Ecto neural progenitor cell (in vitro differentiated cells): ENCODE measurements at regions not wholly inside any gene's neighbourhood (a gene's known extent, or its start where the extent isn't known, plus 50 kb on each side); places are given as distances from the start of the nearest gene placed in this dataset.

ENCODE experiments used
- DNase-seq: peaks from one replicate; pipeline ENCODE4 v3.0.0-alpha.2; 2018; ENCODE audit warnings: low spot score

DNA sequence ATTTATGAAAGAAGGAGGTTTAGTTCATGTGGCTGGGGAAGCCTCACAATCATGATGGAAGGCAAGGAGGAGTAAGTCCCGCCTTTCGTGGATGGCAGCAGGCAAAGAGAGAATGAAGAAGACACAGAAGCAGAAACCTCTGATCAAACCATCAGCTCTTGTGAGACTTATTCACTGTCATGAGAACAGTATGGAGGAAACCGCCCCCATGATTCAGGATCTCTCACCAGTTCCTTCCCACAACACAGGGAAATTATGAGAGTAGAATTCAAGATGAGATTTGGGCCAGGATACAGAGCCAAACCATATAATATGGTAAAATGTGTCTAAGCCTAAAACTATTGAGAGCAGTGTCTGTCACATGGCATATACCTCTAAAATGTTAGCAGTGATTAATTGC, 503.8 kb upstream of the CCDC179 start:
- no peak for DNase-seq

DNA sequence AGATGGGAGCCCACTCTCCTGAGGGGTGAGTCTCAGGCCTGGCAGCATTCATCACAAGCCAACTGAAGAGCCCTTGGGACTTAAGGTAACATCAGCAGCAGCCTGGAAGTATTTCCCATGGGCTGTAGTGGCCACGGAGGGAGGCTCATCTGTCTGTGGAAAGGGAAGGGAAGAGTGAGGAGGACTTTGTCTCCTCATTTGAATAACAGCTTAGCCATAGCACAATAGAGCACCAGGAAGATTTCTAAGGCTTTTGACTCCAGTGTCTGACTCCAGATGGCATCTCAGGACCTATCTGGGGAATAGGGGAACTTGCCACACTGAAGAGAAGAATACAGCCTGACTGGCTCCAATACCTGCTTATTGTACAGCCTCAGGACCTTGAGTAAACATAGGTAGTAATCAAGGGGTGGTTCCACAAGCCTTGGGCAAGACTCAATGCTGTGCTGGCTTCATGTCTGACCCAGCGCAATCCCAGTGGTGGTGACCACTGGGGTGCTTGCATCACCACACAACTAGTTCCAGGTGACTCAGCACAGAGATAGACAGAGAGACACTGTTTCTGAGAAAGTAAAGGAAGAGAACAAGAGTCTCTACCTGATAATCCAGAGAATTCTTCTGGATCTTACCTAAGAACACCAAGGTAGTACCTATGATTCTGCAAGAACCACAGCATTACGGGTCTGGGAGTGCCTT, 510.5 kb upstream of the CCDC179 start:
- DNase-seq, result no peak

DNA sequence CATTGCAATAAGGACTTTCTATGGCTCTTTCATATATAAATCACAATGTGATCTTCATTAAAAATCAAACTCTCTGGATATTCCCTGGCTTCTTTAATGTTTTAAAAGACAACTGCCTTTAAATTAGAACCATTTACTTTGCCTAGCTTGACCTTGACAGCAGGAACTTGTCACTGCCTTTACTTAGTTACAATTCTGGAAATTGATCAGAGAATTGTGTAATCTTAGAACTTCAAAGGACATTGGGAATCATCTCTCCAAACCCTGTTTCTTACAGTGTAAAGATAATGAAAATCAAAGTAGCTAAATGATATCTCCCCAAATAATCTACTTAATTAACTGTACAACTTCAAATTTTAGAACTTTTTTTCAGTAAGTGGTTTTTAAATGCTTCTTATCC, 517.6 kb upstream of the CCDC179 start:
- no peak for DNase-seq

DNA sequence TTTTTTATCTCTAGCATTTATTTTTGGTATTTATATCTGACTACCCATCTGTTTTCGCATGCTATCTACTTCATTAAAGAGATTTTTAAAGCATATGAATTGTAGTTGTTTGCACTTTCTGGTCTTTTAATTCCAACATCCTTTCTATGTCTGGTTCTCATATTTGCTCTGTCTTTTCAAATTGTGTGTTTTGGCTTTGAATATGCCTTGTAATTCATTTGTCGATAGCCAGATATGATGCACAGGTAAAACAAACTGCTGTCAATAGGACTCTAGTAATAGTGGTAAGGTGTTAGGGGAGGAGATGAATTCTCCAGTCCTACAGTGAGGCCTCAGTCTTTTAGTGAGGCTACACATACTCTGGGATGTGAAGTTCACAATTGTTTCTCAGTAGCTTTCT, 530.8 kb upstream of the CCDC179 start:
- no peak for DNase-seq

DNA sequence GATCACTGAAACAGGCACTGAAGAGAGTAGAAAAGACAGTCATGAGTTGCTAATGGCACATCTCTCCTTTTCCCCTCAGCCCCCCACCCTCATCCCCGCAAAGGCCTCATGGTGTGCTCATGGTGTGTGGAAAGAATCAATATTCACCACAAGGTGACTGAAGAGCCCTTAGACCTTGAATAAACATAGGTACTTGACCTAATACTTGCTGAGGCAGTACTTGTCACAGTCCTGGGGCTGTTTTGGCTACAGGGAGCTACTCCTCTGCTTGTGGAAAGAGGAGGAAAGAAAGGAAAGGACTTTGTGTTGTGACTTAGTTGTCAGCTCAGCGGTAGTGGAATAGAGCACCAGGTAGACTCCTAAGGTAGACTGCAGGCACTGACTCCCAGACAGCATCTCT, 537.8 kb upstream of the CCDC179 start:
- no peak for DNase-seq

DNA sequence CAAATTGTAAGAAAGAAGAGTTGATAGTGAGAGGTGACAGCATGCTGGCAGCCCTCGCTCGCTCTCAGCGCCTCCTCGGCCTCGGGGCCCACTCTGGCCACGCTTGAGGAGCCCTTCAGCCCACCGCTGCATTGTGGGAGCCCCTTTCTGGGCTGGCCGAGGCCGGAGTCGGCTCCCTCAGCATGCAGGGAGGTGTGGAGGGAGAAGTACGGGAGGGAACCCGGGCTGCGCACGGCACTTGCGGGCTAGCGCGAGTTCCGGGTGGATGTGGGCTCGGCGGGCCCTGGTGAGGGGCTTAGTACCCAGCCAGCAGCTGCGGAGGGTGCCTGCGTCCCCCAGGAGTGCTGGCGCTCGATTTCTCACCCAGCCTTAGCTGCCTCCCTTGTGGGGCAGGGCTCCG, 539.7 kb upstream of the CCDC179 start:
- DNase-seq, result no peak

DNA sequence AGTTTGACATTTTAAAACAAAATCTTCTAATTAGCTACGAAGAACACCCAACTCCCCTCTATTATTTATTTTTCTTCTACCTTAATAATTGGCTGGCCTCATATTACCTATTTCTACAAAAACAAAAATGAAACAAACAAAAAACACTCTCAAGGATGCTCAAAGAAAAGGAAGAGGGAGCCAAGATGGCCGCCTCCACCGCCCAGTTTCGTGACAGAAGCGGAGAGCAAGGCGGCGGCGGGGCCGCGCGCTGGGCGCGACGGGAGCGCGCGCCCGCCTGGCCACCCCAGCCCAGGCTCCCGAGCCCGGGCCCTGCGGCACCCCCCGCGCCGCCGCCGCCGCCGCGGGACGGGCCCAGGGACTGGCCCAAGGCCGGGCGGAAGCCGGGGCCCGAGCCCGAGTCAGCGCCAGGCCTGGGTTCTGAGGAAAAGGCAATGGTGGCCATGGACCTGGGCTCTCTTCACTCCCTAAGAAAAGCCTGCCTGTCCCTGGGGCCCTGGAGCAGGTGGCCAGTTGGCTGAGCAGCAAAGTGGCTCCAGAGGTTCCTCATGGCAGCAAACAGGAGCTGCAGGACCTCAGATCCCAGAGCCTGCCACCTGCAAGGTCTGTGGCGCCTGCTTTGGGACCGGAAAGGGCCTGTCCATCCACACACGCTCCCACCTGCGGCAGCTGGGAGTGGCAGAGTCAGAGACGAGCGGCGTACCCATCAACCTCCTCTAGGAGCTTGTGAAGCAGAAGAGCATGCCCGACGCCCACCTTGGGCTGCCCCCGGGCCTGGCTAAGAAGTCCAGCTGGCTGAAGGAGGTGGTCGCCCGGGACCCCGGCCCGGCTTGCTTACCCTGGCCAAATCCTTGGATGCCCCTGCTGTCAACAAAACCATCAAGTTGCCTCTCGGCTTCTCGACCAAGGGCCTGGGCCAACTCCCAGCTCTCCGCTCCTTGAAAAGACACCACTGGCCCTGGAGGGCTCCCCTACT, 543.2 kb upstream of the CCDC179 start:
- no peak for DNase-seq

DNA sequence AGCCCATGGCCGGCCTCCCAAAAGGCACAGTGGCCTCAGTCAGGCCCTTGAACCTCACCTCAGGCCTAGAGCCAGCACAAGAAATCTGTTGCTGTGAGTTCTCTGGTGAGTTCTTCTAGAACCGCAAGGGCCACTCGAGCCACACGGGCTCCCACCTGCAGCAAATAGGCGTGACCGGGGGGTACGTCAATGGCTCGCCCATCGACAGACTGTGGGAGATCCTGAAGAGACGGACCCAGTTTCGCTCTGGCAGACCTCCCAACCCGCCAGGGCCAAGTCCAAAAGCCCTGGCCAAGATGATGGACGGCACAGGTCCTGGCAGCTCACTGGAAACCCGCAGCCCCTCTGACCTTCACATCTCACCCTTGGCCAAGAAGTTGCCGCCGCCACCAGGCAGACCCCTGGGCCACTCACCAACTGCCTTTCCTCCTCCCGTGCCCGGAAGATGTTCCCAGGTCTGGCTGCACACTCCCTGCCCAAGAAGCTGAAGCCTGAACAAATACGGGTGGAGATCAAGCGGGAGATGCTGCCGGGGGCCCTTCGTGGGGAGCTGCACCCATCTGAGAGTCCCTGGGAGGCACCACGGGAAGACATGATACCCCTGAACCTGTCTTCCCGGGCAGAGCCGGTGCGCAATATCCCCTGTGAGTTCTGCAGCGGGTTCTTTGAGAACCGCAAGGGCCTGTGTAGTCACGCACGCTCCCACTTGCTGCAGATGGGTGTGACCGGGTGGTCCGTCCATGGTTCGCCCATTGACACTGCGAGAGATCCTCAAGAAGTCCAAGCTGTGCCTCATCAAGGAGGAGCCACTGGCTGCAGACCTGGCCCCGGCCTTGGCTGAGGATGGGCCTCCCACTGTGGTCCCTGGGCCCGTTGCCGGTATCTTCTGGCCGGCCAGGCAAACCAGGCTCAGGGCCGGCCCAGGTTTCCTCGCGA, 544.2 kb upstream of the CCDC179 start:
- no peak for DNase-seq

DNA sequence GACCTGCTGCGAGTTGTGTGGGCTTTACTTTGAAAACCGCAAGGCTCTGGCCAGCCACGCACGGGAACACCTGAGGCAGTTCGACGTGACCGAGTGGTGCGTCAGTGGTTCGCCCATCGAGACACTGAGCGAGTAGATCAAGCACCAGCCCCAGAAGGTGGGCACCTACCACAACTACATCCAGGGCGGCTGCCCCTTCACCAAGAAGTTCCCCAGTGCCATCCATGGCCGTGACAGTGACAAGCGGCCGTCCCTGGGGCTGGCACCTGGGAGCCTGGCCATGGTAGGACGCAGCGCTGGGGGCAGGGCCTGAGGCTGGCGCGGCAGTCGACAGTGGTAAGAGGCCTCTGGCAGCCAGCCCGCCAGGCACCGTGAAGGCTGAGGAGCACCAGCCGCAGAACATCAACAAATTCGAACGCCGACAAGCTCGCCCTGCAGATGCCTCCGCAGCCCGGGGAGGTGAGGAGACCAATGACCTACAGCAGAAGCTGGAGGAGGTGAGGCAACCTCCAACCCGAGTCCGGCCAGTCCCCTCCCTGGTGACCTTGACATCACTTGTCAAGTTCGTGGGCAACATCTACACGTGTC, 545.2 kb upstream of the CCDC179 start:
- no peak for DNase-seq

DNA sequence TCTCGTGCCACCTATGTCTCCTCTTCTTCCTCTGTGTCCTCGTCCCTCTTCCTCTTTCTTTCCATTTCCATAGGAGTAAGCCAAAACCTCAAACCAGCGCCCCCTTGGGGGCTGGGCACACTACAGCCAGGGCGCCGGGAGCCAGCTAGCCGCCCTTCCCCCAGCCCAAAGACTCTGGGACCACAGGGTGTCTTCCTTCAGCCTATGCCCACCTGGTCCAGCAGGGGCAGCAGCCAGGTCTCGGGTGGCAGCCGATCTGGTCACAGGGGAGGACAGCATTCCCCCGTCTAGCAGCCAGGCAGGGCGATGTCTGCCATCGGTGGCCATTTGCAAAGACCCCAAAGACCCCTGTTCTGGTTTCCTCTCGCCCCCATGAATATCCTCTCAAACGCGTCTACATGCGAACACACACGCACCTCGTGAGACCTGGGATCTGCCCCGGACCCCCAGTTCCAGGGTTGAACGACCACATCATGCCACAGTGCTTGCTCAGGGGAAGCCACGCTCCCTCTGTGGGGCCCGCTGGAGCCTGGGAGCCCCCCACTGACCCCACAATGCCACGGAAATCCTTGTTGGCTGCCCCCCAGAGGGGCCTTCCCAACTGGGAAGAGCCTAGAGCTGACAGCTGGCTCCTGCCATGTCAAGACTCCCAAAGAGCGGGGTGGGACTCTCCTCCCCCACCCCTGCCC, 546.0 kb upstream of the CCDC179 start:
- no peak for DNase-seq

DNA sequence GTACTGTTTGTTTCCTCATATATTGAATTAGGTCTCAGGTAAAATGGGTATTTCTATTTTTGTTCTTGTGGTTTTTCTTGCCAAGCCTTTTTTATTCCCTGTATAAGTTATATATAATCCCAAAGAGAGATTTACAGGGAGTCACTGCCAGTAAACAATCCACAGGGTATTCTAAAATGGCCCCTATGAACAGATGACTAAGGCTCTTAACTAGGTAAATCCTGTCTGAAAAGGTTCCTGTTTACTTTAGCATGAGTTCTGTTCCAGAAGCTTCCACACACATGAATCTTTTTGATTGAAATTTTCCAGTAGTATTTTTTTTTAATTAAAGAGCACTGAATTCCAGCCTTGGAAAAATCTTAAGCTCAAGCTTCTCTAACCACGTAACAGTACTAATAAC, 552.8 kb upstream of the CCDC179 start:
- DNase-seq, result no peak

DNA sequence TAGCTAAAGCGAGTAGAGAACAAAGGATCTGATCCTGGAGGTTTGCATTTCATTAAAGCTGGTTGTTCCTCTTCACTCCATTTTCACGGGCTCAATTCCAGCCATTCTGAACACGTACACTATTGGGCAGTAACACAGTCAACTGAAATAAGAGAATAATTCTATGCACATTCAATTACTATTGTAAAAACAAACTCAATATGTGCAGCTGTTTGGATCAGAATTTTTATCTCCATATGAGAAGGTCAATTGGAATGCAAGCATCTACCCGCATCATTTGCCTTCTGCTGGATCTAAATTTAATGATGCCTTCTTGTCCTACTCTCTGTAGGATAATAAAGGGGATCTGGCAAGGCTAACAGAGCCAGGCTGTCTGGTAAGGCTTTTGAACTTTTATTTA, 562.8 kb upstream of the CCDC179 start:
- DNase-seq, result no peak

DNA sequence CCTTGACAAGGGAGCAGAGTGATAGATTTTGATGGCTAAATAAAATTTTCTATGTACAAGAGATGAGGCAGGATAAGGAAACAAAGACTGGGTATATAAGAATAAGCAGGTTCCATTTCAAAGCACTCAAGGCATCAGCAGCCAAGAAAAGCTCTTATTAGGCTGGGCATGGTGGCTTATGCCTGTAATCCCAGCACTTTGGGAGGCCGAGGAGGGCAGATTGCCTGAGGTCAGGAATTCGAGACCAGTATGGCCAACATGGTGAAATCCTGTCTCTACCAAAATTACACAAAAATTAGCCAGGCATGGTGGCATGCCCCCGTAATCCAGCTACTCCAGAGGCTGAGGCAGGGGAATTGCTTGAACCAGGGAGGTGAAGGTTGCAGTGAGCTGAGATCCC, 563.4 kb upstream of the CCDC179 start:
- DNase-seq, result no peak

DNA sequence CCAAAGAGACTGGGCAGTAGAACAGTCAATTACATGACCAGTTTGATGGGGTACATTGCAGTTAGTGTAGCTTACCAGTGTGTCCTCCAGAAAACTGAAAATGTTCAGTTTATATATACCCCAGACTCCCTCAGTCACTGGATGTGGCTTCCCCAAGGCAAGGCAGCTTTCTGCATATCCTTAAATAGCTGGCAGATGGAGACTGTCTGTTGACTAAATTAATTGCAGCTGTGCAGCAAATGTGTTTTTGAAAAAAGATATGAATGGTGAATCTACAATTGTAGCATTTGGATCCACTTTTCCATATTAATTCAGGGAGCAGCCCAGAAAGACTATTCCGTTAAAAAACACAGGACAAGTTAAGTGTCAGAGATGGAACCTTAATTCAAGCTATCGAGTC, 565.1 kb upstream of the CCDC179 start:
- no peak for DNase-seq

DNA sequence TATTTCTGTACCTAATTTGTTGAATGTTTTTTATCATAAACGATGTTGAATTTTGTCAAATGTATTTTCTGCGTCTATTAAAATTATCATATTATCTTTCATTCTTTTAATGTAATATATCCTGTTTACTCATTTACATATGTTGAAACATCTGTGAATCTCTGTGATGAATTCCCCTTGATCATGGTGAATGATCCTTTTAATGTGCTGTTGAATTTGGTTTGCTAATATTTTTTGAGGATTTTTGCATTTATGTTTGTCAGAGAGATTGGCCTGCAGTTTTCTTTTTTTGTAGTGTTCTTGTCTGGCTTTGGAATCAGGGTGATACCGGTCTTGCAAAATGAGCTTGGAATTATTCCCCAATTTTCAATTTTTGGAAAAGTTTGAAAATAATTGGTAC, 569.3 kb upstream of the CCDC179 start:
- DNase-seq, result no peak

DNA sequence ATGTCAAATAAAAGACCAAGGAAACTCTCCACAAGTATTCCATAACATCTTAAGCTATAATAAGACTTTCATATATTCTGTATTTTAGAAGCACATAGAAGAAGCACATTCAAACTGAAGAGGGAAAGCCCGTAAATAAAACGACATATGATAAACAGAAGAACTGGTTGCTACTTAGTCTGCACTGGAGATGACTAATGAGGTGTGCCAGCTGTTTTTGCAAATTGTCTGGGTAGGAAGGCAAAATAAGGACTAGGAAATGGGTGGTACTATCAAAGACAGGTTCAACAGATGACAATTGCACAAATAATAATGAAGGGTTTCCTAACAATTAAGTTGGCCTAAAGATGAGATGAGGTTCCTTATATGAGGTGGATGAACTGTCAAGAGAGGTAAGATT, 593.2 kb upstream of the CCDC179 start:
- no peak for DNase-seq

DNA sequence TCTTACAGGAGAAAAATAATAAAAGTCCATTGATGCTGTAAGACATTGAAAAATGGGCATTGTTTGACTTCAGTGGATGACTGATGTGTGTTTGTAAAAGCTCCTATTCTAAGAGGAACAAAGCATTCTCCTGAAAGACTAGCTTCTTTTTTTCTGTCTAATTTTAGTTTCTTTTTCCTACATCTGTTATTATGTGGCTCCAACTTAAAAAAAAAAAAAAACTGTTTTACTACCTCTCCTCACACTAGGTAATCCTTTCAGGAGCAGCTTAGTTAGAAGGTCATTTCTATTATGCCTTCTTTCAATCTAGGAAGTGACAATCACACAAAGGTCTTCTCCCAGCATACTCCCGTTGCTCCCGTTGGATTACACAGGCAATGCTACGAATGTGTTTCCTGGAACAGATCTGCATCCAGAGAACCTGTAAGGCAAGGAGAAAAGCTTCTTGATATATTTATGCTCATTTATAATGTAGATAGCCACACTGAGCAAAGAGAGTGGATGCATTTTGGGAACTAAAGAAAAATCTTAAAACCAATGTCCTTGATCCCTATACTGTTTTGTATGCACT, 595.1 kb upstream of the CCDC179 start:
- DNase-seq, result no peak

DNA sequence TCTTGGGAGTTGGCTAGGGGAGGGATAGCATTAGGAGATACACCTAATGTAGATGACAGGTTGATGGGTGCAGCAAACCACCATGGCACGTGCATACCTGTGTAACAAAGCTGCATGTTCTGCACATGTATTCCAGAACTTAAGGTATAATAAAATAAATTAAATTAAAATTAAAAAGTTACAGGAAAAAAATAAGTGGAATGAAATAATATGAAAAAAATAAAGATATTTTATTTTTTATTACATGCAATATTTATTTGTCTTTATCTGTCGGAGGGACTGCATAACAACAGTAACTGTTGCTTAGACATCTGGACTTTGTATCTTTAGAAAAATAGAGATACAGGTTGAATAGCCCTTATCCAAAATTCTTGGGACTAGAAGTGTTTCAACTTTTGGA, 597.4 kb upstream of the CCDC179 start:
- no peak for DNase-seq

DNA sequence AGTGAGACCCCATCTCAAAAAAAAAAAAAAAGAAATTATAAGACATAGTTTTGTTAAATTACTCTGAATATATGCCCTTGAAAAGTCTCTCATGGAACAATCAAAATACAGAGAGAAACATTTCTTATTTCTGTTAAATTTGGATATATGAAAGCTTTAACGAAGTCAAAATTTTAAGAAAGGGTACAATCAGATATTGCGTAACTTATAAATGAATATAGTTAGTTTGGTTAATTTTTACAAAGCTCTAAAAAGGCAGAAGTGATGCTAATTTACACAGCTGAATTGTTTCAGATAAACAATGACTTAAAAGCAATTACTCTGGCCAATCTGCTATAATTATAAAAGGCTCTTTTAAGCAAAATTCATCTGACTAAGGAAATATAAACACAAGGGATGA, 611.6 kb upstream of the CCDC179 start:
- DNase-seq, result no peak

DNA sequence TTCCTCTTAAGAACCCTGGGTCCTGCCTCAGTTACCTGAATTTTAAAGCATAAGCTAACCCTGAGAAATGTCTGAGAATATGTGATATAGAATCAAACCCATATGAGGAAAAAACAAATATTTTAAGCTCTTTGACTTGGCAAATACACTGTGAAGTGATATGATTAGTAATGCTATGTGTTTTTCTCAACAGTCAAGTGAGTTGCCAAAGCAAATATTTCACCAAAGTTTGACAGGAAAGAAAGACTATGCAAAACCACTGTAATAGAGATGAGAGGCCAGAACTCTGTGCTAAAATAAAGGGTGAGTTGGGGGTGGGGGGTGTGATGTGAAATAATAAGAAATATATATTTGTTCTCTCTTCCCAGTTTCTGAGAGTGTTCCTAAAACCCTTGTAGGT, 613.5 kb upstream of the CCDC179 start:
- DNase-seq, result no peak

DNA sequence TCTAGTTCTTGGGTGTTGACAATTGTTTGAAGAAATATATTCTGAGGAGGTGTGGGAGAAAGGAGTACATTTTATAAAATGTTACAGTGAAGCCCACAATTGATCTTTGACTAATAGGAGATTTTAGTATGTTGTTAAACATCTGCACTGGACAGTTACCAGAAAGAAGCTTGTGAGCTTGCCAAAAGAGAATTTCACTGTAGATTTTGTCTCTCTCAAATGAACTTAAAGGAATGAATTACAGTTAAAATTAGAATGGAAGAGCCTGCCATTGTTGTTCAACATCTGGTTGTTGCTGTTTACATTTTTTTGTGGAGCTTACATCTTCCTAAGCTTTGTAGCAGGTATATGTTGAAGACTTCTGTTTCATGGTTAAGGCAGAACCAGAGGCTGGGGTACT, 620.5 kb upstream of the CCDC179 start:
- DNase-seq, result no peak
